ENCODE measurements at regions not wholly inside any gene's neighbourhood (a gene's known extent, or its start where the extent isn't known, plus 50 kb on each side); places are given as distances from the start of the nearest gene placed in this dataset.

DNA sequence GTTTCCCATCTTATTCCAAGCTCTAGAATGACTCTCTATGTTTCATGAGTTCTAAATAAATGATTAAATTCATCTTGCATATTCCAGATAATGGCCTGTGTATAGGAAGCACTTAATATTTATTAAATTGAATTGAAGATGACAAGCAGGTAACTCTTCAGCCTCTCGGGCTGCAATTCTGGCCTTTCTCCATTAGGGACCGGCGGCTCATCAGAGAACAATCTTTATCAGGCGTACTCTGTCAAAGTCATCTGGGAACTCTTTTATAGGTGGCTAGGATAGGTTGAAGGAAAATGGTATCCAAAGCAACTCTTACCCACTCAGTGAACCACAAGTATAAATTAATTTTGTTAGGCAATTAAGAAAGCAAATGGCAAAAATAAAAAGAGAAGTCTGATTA, 308.5 kb downstream of the NOL4 start:
- Mint-ChIP-seq H3K36me3 (ENCODE audit: unreplicated experiment) (no peaks in the 10 kb centered on the region), H3K9me3 (ENCODE audit: unreplicated experiment) (peaks cover 10% of the 10 kb centered on the region), H3K4me3 (ENCODE audit: unreplicated experiment) (no peak overlapping the region), H3K27ac (ENCODE audit: unreplicated experiment) (no peak overlapping the region), H3K27me3 (ENCODE audit: unreplicated experiment) (no peaks in the 10 kb centered on the region), H3K4me1 (ENCODE audit: unreplicated experiment) (no peaks in the 10 kb centered on the region)
- TF ChIP-seq, protein P1, sequence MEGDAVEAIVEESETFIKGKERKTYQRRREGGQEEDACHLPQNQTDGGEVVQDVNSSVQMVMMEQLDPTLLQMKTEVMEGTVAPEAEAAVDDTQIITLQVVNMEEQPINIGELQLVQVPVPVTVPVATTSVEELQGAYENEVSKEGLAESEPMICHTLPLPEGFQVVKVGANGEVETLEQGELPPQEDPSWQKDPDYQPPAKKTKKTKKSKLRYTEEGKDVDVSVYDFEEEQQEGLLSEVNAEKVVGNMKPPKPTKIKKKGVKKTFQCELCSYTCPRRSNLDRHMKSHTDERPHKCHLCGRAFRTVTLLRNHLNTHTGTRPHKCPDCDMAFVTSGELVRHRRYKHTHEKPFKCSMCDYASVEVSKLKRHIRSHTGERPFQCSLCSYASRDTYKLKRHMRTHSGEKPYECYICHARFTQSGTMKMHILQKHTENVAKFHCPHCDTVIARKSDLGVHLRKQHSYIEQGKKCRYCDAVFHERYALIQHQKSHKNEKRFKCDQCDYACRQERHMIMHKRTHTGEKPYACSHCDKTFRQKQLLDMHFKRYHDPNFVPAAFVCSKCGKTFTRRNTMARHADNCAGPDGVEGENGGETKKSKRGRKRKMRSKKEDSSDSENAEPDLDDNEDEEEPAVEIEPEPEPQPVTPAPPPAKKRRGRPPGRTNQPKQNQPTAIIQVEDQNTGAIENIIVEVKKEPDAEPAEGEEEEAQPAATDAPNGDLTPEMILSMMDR (IDR thresholded peaks at IDR 0.05) = no peak
- DNase-seq (ENCODE audit: extremely low spot score, unreplicated experiment) = no peak

DNA sequence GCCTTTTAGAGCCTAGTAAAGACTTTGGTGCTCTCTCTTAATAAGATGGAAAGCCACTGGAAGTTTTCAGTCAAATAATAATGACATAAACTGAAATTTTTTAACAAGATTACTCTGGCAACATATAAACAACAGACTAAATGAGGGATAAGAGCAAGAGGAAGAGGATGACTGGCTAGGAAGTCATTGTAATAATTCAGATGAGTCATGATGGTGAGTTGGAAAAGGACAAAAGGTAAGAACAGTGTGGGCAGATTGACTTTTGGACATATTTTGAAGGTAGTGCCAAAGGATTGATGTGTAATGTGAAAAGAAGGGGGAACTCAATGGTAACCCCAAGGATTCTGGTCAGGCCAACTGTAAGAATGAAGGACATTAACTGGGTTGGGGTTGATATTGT, 310.3 kb downstream of the NOL4 start:
- TF ChIP-seq, protein P1 (IDR thresholded peaks at IDR 0.05) = no peak
- Mint-ChIP-seq H3K4me3 (ENCODE audit: unreplicated experiment) (no peak overlapping the region), H3K4me1 (ENCODE audit: unreplicated experiment) (no peaks in the 10 kb centered on the region), H3K9me3 (ENCODE audit: unreplicated experiment) (peaks cover 10% of the 10 kb centered on the region), H3K27ac (ENCODE audit: unreplicated experiment) (no peak overlapping the region), H3K27me3 (ENCODE audit: unreplicated experiment) (no peaks in the 10 kb centered on the region), H3K36me3 (ENCODE audit: unreplicated experiment) (no peaks in the 10 kb centered on the region)
- no peak for DNase-seq (ENCODE audit: extremely low spot score, unreplicated experiment)

DNA sequence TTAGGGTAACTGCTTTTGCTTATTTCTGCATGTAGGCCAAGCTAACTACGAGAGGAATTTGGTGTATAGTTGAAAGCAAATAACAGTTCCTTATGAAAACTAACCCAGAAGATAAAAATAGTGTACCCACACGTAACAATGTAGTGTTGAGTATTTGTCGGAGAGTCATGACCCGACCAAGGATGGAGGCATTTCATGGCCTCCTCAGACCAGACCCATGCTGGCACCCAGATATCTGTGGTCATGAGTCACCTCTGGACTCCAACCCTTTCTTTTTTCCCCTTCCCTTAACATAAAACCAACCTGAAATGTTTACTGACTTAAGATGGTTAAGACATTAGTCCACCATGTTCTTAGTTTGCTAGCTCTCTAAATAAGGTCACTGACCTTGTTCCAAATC, 318.7 kb downstream of the NOL4 start:
- H3K27ac Mint-ChIP-seq (ENCODE audit: unreplicated experiment) = no peak overlapping the region
- no peaks in the 10 kb centered on the region for H3K27me3 Mint-ChIP-seq (ENCODE audit: unreplicated experiment)
- DNase-seq (ENCODE audit: extremely low spot score, unreplicated experiment) = no peak
- no peaks in the 10 kb centered on the region for H3K4me1 Mint-ChIP-seq (ENCODE audit: unreplicated experiment)
- H3K36me3 Mint-ChIP-seq (ENCODE audit: unreplicated experiment) = peaks cover 2% of the 10 kb centered on the region
- H3K9me3 Mint-ChIP-seq (ENCODE audit: unreplicated experiment) = peaks cover 11% of the 10 kb centered on the region
- TF ChIP-seq, protein P1 (IDR thresholded peaks at IDR 0.05) = no peak
- no peak overlapping the region for H3K4me3 Mint-ChIP-seq (ENCODE audit: unreplicated experiment)

DNA sequence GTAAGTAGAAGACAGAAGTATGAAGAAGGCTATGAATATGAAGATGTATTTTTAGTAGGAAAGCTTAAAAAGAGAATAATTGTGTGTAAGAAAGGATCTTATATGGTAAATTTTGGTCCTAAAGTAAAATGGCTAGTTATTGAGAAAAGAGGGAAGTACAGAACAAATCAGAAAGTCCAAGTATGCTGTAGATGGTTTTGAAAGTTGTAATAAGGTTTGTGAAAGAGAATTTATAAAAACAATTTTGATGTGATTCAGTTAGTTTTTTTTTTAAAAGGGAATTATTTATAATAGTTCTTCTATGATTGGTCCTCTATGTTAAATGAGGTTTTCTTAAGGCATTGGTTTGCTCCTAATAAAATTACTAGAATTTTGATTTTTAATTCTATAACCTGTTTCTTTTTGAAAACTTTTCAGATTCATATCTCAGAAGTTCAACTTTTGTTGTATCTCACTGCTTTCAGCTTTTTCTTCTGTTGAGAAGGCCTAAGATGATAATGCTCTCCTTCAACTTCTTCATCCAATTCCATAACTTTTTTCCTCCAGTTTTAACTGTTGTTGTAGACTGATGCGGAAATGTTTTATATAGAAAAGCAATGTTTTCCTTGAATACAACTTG, 322.7 kb downstream of the NOL4 start:
- Mint-ChIP-seq H3K36me3 (ENCODE audit: unreplicated experiment) (peaks cover 2% of the 10 kb centered on the region), H3K4me3 (ENCODE audit: unreplicated experiment) (no peak overlapping the region), H3K27ac (ENCODE audit: unreplicated experiment) (no peak overlapping the region), H3K27me3 (ENCODE audit: unreplicated experiment) (no peaks in the 10 kb centered on the region), H3K4me1 (ENCODE audit: unreplicated experiment) (no peaks in the 10 kb centered on the region), H3K9me3 (ENCODE audit: unreplicated experiment) (peaks cover 22% of the 10 kb centered on the region)
- TF ChIP-seq, protein P1 (IDR thresholded peaks at IDR 0.05) = no peak
- DNase-seq (ENCODE audit: extremely low spot score, unreplicated experiment) = no peak

DNA sequence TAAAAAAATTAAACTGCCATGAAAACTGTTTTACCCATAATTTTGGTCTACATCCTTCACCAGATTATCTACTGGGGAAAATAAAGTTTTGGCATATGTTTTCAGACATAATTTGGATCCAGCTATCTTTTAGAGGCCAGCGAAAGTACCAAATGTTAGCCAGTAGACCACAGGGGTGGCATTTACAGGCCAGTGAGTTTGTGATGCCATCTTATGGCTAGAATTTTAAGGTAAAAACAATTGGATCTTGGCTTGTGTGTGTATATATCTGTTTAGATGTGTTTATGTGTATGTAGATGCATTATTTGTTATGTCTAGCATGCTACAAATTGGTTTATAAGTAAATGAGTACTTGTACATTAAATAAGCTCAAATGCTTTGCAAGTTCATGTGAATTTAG, 322.6 kb downstream of the ASXL3 start:
- no peak for DNase-seq (ENCODE audit: extremely low spot score, unreplicated experiment)
- H3K4me1 Mint-ChIP-seq (ENCODE audit: unreplicated experiment) = no peaks in the 10 kb centered on the region
- no peak overlapping the region for H3K4me3 Mint-ChIP-seq (ENCODE audit: unreplicated experiment)
- TF ChIP-seq, protein P1 (IDR thresholded peaks at IDR 0.05) = no peak
- peaks cover 2% of the 10 kb centered on the region for H3K36me3 Mint-ChIP-seq (ENCODE audit: unreplicated experiment)
- no peaks in the 10 kb centered on the region for H3K27me3 Mint-ChIP-seq (ENCODE audit: unreplicated experiment)
- H3K27ac Mint-ChIP-seq (ENCODE audit: unreplicated experiment) = no peak overlapping the region
- H3K9me3 Mint-ChIP-seq (ENCODE audit: unreplicated experiment) = peaks cover 27% of the 10 kb centered on the region

Measured in osteocyte (in vitro differentiated cells).